ENCODE measurements at regions not wholly inside any gene's neighbourhood (a gene's known extent, or its start where the extent isn't known, plus 50 kb on each side); places are given as distances from the start of the nearest gene placed in this dataset.
"Not testable (repeated sequence)": the region's sequence is repeated elsewhere in the genome, so short reads cannot be mapped to it uniquely, and the experiment has no call there.

- no peak for DNase-seq
Observed at GRCh38 chr12:20140751-20141150, 227.6 kb upstream of the PDE3A start.

DNA sequence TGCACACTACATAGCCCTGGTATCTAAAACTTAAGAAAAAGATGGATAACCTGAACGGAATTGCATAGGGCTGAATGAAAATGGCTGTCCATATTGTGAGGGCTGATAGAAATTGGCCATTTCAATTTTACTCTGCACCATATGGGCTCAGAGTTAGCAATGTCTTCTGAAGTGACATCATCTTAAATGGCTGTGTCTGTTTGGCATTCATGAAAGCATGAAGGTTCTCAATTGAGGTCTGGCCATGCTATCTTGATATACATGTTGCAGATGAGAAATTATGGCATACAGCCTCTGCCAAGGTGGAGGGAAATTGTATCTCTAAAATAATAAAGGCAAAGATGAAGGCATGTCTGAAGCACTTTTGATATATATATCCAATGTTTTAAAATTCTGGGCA is 226.0 kb upstream of the PDE3A start:
- no peak for DNase-seq

DNA sequence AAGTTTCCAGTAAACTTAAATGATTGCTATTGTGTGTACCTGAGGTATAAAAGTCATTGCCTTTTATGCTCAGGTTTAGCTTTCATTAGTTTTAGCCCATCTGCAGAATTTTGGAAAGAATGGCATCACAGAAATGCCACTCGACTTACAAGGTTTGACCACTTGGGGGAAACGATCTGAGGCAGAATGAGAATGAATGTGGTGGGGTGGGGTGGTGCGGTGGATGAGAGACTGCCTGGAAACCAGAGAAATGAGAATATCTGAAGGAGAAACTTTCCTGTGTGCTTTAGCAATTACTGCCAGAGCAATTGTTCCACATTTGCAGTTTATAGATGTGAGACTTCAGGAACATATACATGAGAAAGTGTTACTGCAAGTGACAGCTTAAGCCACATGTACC is 225.4 kb upstream of the PDE3A start:
- DNase-seq: no peak

DNA sequence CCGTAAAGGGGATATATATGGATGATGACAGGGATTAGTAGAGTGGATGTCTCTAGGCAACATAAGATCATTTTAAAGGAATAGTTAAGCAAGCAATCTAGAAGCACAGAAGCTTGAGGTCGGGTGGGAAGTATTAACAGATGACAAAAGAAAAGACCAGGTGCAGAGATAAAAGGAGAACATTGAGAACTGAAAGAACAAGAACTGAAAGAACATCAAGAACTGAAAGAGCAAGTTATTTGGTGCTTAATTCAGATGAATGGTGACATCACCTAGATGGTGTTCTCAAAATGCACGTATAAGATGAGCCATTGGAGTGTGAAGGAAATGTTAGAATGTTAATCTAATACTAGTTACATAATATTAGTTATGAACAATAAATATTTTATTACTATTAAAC is 224.0 kb upstream of the PDE3A start:
- no peak for DNase-seq

DNA sequence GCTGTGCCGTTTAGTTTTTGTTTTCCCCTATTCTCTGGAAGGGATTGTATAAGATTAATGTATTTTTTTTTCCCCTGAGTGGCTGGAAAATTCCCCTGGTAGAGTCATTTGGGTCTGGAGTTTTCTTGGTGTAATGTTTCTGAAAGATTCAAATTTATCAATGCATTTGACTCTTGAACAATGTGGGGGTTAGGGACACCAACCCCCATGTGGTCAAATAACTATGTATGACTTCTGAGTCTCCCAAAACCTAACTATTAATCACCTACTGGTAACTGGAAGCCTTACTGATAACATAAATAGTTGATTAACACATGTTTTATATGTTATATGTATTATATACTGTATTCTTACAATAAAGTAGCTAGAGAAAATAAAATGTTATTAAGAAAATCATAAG is 220.1 kb upstream of the PDE3A start:
- DNase-seq: no peak

DNA sequence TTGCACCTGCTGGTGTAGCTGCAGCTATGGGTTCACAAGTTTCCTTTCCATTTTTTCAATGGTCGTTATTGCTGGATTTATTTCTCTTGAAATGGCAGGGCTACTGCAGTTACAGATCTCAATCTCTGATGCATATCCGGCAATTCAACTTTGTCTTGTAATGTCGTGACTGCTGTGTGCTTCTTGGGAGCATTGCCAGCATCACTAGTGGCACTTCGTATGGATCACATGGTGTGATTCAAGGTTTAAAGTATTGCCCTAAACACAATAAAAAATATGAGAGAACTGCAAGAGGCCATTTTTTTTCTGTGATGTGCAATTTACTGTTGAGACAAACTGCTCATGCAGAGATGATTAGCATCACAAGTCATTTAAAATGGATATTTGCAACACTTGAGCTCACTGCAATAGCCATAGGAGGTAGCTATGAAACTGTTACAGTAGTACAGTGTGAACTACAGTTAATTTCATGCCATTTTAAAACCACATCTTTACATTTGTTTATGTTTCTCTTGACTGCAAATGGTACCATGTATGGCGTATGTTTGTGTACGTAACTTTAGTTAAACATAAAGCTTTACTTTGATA is 217.4 kb upstream of the PDE3A start:
- no peak for DNase-seq

GRCh38 chr12:20154052-20154451 is 214.3 kb upstream of the PDE3A start:
- no peak for DNase-seq

- DNase-seq: no peak
Observed at GRCh38 chr12:20155374-20155773, 213.0 kb upstream of the PDE3A start.

- not testable (repeated sequence) for DNase-seq
Observed at GRCh38 chr12:20160899-20161298, 207.4 kb upstream of the PDE3A start.

- no peak for DNase-seq
Observed at GRCh38 chr12:20174528-20175175, 193.7 kb upstream of the PDE3A start.

DNA sequence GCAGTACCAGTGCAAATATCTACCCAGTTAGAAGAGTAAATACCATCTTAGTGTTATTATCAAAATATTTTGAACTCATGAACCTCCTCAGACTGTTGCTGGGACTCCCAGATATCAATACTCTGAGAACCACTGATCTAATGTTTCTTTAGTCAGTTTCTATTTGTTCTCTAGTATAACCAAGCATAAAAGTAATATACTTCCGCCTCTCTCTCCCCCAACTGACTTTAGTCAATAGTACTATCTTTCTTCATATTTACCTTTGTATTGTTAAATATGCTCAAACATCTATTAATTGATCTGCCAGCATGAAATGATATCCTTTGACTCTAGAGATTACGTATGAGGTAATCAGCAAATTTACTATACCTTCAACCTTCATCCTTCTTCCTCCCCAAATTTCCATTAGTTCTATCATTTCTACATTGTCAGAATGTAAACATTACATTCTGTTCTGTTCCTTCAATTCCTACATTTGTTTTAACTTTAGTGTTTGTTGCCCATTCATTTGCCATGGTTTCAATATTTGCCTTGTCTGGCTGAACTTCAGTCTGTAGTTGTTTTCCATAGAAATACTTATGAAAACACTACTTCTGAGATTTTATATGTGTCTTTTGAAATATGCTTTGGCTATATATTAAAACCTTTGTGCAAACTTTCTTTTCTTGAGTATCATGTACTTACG is 192.5 kb upstream of the PDE3A start:
- DNase-seq: no peak

- DNase-seq: no peak
Observed at GRCh38 chr12:20181416-20182180, 186.7 kb upstream of the PDE3A start.

GRCh38 chr12:20183563-20183962 is 184.8 kb upstream of the PDE3A start:
- DNase-seq: peak; percentile 28

DNA sequence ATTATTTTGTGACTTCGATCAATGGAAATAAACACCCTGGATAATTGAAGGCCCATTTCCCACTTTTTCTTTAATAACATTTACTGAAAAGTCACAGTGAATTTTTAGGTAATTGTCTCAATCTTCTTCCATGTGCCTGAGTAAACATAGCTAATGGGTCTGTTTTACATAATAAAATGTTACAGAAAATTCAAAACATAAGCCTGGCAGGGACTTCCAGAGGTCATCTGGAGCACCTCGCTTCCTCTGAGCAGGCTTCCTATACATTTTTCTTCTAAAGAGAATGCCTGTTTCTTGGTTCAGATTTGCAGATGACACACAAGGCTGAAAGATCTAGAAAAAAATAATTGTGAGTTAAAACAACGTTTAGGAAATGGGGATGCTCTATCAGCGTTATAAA is 183.8 kb upstream of the PDE3A start:
- no peak for DNase-seq

GRCh38 chr12:20187456-20187855 is 180.9 kb upstream of the PDE3A start:
- DNase-seq: no peak

- no peak for DNase-seq
Observed at GRCh38 chr12:20188930-20189653, 179.2 kb upstream of the PDE3A start.

GRCh38 chr12:20189767-20190166 is 178.6 kb upstream of the PDE3A start:
- DNase-seq: no peak

DNA sequence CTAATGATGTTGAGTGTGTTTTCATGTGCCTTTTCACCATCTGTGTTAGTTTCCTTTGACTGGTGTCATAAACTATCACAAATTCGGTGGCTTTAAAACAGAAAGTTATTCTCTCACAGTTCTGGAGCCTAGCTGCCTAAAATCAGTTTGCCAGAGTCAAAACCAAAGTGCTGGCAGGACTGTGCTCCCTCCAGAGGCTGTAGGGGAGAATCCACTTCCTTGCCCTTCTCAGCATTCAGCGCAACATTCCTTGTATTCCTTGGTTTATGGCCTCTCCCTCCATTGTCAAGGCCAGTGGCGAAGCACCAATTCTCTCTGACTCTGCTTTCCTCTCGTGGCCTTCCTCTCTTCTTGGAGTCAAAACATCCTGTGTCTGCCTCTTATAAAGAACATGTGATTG is 174.2 kb upstream of the PDE3A start:
- no peak for DNase-seq

- DNase-seq: no peak
Observed at GRCh38 chr12:20196767-20197166, 171.6 kb upstream of the PDE3A start.

DNA sequence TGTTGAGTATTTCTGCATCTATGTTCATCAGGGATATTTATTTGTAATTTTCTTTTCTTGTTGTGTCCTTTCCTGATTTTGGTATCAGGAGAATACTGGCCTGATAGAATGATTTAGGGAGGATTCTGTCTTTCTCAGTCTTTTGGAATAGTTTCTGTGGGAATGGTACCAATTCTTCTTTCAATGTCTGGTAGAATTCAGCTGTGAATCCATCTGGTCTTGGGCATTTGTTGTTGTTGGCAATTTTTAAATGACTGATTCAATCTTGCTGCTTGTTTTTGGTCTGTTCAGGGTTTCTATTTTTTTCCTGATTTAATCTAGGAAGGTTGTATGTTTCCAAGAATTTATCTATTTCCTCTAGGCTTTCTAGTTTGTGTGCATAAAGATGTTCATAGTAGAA is 170.9 kb upstream of the PDE3A start:
- no peak for DNase-seq

DNA sequence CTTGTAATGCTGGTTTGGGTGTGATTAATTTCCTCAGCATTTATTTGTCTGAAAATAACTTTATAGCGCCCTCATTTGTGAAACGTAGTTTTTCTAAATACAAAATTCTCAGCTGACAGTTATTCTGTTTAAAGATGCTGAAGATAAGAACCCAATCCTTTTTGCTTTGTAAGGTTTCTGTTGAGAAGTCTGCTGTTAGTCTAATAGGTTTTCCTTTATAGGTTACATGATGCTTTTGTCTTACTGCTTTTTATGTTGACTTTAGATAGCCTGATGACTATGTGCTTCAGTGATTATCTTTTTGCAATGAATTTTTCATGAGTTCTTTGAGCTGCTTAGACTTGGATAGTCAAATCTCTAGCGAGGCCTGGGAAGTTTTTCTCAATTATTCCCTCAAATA is 168.6 kb upstream of the PDE3A start:
- no peak for DNase-seq

DNA sequence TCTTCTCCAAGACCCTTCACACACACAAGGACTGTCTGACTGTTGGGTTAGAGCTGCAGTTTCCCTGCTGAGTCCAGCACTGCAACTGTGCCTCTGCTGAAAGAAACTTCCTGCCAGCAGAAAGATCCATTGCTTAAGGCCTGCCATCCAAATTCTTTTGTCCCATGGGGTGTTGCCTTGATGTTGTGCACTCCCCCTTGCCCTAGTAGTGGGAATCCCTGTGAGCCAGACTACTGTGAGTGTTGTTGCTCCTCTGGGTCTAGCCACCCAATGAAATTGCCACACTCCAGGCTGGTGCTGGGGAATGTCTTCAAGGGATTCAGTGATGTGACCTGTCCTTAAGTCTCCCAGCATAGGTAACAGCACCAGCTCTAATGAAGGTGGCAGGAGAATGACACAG is 166.6 kb upstream of the PDE3A start:
- no peak for DNase-seq

GRCh38 chr12:20205854-20206253 is 162.5 kb upstream of the PDE3A start:
- DNase-seq: no peak
